DMS 273 (cell line): ENCODE measurements at regions not wholly inside any gene's neighbourhood (a gene's known extent, or its start where the extent isn't known, plus 50 kb on each side); places are given as distances from the start of the nearest gene placed in this dataset.

Experiments used
- DNase-seq: peaks from one replicate; lab custom pipeline; 2025; ENCODE audit not compliant: unreplicated experiment; lab: John Stamatoyannopoulos, UW

- DNase-seq, result no peak
These were observed 75.3 kb upstream of the CRHR1 start for GRCh38 chr17:45708707-45709290.

GRCh38 chr17:45709728-45710288 is 74.3 kb upstream of the CRHR1 start:
- no peak for DNase-seq

- DNase-seq, result no peak
These were observed 68.3 kb upstream of the CRHR1 start for GRCh38 chr17:45715787-45716186.

GRCh38 chr17:45718791-45719190 is 65.3 kb upstream of the CRHR1 start:
- no peak for DNase-seq

- peak; percentile 84 for DNase-seq
These were observed 64.6 kb upstream of the CRHR1 start for GRCh38 chr17:45719335-45720071.

GRCh38 chr17:45720386-45720785 is 63.7 kb upstream of the CRHR1 start:
- DNase-seq, result no peak

- DNase-seq, result peak; percentile 49
These were observed 62.0 kb upstream of the CRHR1 start for GRCh38 chr17:45722161-45722560.

- no peak for DNase-seq
These were observed 54.7 kb upstream of the CRHR1 start for GRCh38 chr17:45729294-45729907.

GRCh38 chr17:45730192-45730591 is 53.9 kb upstream of the CRHR1 start:
- no peak for DNase-seq

- no peak for DNase-seq
These were observed 52.7 kb upstream of the CRHR1 start for GRCh38 chr17:45731459-45731858.

GRCh38 chr17:45732926-45733505 is 51.1 kb upstream of the CRHR1 start:
- no peak for DNase-seq

- DNase-seq, result no peak
These were observed 50.3 kb upstream of the CRHR1 start for GRCh38 chr17:45733781-45734180.
